ENCODE measurements at regions not wholly inside any gene's neighbourhood (a gene's known extent, or its start where the extent isn't known, plus 50 kb on each side); places are given as distances from the start of the nearest gene placed in this dataset.

DNA sequence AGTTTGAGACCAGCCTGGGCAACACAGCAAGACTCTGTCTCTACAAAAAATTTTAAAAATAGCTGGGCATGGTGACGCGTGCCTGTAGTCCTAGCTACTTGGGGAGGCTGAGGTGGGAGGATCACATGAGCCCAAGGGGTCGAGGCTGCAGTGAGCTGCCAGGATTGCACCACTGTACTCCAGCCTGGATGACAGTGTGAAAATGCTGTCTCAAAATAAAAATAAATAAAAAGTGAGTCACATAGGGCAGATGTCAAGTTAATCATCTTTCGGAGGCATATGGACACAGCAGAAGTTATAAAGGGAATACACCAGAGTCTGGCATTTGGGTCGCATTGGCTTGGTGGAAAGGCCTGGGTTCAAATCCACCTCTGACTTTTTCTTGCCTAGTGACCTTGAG lies 92.7 kb downstream of the PHETA1 start:
- Histone ChIP-seq H4K20me1 (ENCODE audit: control insufficient read depth, insufficient read depth) (no peaks in the 10 kb centered on the region), H3K79me2 (ENCODE audit: control insufficient read depth, insufficient read depth, low read length) (no peaks in the 10 kb centered on the region), H2AFZ (ENCODE audit: control insufficient read depth, low read depth, low read length) (no peak overlapping the region), H3K4me1 (ENCODE audit: control insufficient read depth, insufficient read depth, low read length) (no peaks in the 10 kb centered on the region), H3K27me3 (replicated peaks in 1 of 2; ENCODE audit: control insufficient read depth in 2 of 2, insufficient read depth in 2 of 2, low read length in 1 of 2) (no peaks in the 10 kb centered on the region; a peak in 1 of 4 replicates), H3K27ac (ENCODE audit: control insufficient read depth, insufficient read depth) (no peak overlapping the region), H3K4me2 (ENCODE audit: control insufficient read depth, insufficient read depth) (no peak overlapping the region), H3K36me3 (ENCODE audit: control insufficient read depth in 2 of 2, insufficient read depth in 2 of 2, low read length in 1 of 2) (no peaks in the 10 kb centered on the region), H3K9me3 (replicated peaks; ENCODE audit: control insufficient read depth, insufficient read depth, low read length) (no peaks in the 10 kb centered on the region; the same call in 2 of the 3 replicates), H3K4me3 (no peak overlapping the region), H3K9ac (ENCODE audit: control insufficient read depth, insufficient read depth, low read length) (no peak overlapping the region)
- RAD21 ChIA-PET (ENCODE audit: unreplicated experiment), result no interaction called here
- no peak for DNase-seq (ENCODE audit: low read depth, low spot score)
- intact Hi-C loops (cut with micrococcal nuclease; ENCODE audit: unreplicated experiment) (no loop called here), in situ Hi-C loops (cut with MboI) (no loop called here)
- no peak for TF ChIP-seq FOXM1 (IDR thresholded peaks at IDR 0.05; ENCODE audit: low read depth, low read length)
- TF ChIP-seq SPI1 (IDR thresholded peaks at IDR 0.05; ENCODE audit: borderline replicate concordance, insufficient read depth, low read depth, low read length), result no peak
- no peak for TF ChIP-seq YBX1 (IDR thresholded peaks at IDR 0.05)
- no peak for TF ChIP-seq SMAD5 (IDR thresholded peaks at IDR 0.05; ENCODE audit: low read depth)
- TF ChIP-seq PML (IDR thresholded peaks at IDR 0.05; ENCODE audit: low read length), result no peak
- TF ChIP-seq SP1 (IDR thresholded peaks at IDR 0.05; ENCODE audit: low read depth, low read length), result no peak
- TF ChIP-seq, protein P1, sequence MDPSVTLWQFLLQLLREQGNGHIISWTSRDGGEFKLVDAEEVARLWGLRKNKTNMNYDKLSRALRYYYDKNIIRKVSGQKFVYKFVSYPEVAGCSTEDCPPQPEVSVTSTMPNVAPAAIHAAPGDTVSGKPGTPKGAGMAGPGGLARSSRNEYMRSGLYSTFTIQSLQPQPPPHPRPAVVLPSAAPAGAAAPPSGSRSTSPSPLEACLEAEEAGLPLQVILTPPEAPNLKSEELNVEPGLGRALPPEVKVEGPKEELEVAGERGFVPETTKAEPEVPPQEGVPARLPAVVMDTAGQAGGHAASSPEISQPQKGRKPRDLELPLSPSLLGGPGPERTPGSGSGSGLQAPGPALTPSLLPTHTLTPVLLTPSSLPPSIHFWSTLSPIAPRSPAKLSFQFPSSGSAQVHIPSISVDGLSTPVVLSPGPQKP (IDR thresholded peaks at IDR 0.05; ENCODE audit: low read depth, low read length), result no peak
- TF ChIP-seq EZH2 (IDR thresholded peaks at IDR 0.05; ENCODE audit: borderline replicate concordance, control insufficient read depth, low read depth, low read length), result no peak
- TF ChIP-seq POLR2A (IDR thresholded peaks at IDR 0.05; ENCODE audit: low read depth, low read length), result no peak
- TF ChIP-seq SIX5 (IDR thresholded peaks at IDR 0.05; ENCODE audit: low read depth, low read length, severe bottlenecking), result no peak
- TF ChIP-seq TARDBP (IDR thresholded peaks at IDR 0.05; ENCODE audit: borderline replicate concordance), result no peak
- SMC1A ChIA-PET (ENCODE audit: uncharacterized antibody, unreplicated experiment), result no interaction called here
- ATAC-seq, result no peak
- no TSS peak for BruUV-seq (replicated peaks)
- FAIRE-seq, result no peak
- CTCF ChIA-PET, result interaction anchor here (1.3 kb wide), 1 partner anchor 10 kb away, joined by 3 read pairs; no protein-coding TSS in a partner anchor
- WGBS (ENCODE audit: insufficient coverage, insufficient replicate concordance, low lambda C conversion rate, missing lambda C conversion rate), result 54% methylated on average over 5 of the region's 5 CpGs
- POLR2A ChIA-PET, result no interaction called here
